ENCODE measurements at regions not wholly inside any gene's neighbourhood (a gene's known extent, or its start where the extent isn't known, plus 50 kb on each side); places are given as distances from the start of the nearest gene placed in this dataset.
"Not testable (repeated sequence)": the region's sequence is repeated elsewhere in the genome, so short reads cannot be mapped to it uniquely, and the experiment has no call there.

DNA sequence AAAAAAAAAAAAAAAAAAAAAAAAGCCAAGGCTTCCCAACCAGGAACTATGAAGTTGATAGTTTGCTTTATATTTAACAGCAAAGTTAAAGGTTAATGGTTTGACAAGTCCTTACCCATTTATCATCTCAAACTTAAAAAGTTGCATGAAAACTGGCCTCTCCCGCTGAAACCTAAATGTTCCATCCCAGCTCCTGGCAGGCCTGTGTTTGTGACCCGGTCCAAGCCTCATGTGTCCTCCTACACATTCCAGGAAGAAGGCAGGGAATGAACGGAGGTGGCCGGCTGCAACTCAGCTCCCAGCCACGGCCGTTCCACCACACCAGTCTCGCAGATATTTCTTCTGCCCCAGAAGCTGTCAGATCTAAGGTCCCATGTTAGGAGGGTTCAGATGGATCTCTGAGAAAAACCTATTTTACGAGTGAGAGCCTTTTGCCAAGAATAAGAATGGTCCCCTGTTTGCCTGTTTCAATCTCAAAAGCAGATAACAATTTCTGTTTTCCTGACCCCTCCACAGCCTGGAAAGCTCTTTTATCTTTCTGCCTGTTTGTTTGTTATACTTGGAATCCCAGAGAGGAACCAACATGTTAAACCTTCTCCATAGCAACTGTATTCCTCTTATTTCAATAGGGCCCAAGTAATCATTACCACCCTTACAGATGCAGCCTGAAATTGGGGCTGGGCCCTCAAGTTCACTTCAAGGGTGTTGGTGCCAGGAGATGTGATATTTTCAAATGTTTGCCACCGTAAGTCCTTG is 56.5 kb downstream of the KCTD12 start:
- DNase-seq (ENCODE audit: low read depth in 3 of 3, low spot score in 2 of 3): peak in 2 of 3 donors; percentile 36 to 40

DNA sequence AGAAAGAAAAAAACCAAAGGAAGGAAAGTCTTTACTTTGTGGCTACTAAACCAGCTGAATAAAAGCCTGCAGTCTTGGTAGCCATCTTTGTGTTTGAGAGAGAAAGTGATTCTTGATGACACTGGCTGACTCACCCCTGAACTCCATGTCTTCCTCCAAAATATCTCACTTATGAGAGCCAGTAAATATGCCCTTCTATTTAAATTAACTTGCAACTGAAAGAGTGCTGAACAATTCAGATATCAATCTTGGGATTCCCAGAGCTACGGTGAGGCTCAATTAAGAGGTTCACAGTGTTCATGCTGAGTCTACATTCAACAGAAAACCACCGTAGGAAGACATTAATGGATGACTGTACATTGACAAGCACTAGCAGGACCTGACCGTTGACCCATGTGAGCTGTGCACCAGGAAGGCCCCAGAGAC is 57.9 kb downstream of the KCTD12 start:
- DNase-seq (ENCODE audit: low read depth in 3 of 3, low spot score in 2 of 3): no peak

DNA sequence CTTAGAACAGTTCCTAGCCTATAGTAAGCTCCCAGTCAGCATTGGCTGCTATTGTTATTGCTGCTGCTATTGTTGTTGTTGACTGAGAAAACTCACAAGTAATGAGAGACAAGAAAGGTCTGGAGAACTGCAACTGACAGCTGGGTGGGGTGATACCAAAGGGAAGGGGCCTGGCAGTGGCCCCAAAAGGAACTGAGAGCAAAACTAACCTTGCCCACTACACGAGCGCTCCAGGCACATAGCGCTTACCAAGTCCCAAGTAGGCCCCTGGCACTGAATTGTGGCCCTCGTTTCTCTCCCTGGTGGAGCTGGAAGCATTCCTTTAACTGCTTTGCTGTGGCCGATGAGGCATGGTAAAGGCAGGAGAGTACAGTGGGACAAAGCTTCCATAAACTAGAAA is 59.7 kb downstream of the KCTD12 start:
- DNase-seq (ENCODE audit: low read depth in 3 of 3, low spot score in 2 of 3): no peak

DNA sequence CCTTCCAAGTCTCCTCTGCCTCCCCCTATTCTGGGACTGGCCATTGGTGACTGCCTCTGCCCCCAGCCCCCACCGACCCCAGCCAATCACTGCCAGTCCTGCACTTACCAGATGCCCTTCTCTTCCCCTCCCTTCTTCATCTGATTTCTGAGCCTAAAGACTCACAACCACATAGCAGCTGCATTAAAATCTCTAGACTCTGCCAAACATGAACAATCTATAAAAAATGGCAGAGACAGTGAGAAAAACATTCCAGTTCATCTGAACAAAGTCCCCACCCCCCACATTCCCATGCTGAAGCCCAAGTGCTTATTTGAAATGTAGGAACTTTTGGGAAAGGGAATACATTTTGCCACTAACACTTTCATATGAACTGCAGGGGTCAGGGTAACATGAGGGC is 60.8 kb downstream of the KCTD12 start:
- no peak for DNase-seq (ENCODE audit: low read depth in 3 of 3, low spot score in 2 of 3)

- DNase-seq (ENCODE audit: low read depth in 3 of 3, low spot score in 2 of 3): no peak
Measured at GRCh38 chr13:76823969-76824368, 62.2 kb downstream of the KCTD12 start.

- no peak for DNase-seq (ENCODE audit: low read depth in 3 of 3, low spot score in 2 of 3)
Measured at GRCh38 chr13:76822698-76823267, 63.4 kb downstream of the KCTD12 start.

DNA sequence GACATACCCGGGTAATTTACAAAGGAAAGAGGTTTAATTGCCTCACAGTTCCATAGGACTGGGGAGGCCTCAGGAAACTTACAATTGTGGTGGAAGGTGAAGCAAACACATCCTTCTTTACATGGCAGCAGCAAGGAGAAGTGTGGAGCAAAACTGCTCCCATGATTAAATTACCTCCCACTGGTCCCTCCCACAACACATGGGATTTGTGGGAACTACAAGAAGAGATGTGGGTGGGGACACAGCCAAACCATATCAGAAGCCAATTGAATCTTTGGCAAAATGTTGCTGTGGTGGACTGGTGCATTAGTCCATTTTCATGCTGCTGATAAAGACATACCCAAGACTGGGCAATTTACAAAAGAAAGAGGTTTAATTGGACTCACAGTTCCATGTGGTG is 65.0 kb downstream of the KCTD12 start:
- not testable (repeated sequence) for DNase-seq (ENCODE audit: low read depth in 3 of 3, low spot score in 2 of 3)

DNA sequence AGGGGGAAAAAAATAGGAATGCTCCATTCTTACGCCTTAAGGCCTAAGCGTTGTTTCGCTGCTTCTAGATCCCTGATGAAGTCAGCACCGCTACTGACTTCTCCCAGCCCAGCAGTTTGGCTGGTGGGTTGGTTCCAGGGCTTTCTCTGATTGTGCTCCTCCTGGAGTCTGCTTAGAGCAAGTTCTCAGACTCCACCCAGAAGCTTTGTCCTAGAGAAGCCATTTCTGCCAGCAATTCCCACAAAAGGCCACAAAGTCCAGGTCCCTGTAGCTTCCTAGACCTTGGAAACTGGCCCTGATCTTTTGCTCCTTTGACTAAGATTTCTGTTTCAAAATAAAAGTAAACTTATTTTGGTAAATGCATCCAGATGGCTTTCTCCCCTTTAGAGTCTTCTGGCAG is 65.4 kb downstream of the KCTD12 start:
- DNase-seq (ENCODE audit: low read depth in 3 of 3, low spot score in 2 of 3): no peak

GRCh38 chr13:76816394-76816793 is 69.8 kb downstream of the KCTD12 start:
- no peak for DNase-seq (ENCODE audit: low read depth in 3 of 3, low spot score in 2 of 3)

- no peak for DNase-seq (ENCODE audit: low read depth in 3 of 3, low spot score in 2 of 3)
Measured at GRCh38 chr13:76815344-76815743, 70.9 kb downstream of the KCTD12 start.

DNA sequence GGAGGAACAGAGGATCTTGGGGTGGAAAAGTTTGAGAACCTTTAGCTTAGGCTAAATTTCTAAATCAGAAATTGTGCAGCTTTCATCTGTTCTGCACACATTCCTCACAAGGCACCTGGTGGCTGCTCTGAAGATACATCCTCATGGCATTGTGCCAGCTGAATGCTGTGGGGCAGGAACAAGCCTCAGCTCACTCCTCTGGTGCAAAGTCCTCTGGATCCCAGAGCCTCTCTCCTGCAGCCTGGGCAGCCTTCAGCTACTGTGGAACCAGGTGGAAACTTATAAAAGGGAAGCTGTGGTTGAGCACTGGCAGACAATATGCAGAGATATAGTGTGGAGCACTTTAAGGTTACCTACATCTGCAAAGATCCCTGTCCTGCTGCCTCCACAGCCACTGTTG is 72.3 kb downstream of the KCTD12 start:
- DNase-seq (ENCODE audit: low read depth in 3 of 3, low spot score in 2 of 3): no peak

- DNase-seq (ENCODE audit: low read depth in 3 of 3, low spot score in 2 of 3): no peak
Measured at GRCh38 chr13:76813000-76813691, 73.1 kb downstream of the KCTD12 start.

GRCh38 chr13:76812206-76812897 is 73.9 kb downstream of the KCTD12 start:
- DNase-seq (ENCODE audit: low read depth in 3 of 3, low spot score in 2 of 3): no peak

GRCh38 chr13:76809389-76809788 is 76.8 kb downstream of the KCTD12 start:
- DNase-seq (ENCODE audit: low read depth in 3 of 3, low spot score in 2 of 3): no peak

DNA sequence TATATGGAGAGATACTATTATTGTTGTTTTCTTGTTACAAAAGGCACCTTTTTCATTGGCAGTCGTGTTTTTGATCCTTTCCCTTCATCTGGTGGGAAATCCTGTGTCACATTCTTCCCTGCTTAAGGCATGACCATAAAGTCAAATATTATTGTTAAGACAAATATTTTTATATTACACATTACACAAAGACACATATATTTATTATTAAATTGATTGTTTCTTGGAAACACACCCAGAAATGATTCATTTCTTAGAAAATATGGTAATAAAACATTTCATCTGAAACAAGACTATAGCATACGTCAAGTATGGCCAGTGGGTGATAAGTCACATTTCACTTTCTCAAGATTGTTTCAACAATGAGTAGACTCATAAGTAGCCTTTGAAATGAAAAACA is 77.3 kb downstream of the KCTD12 start:
- DNase-seq (ENCODE audit: low read depth in 3 of 3, low spot score in 2 of 3): no peak

DNA sequence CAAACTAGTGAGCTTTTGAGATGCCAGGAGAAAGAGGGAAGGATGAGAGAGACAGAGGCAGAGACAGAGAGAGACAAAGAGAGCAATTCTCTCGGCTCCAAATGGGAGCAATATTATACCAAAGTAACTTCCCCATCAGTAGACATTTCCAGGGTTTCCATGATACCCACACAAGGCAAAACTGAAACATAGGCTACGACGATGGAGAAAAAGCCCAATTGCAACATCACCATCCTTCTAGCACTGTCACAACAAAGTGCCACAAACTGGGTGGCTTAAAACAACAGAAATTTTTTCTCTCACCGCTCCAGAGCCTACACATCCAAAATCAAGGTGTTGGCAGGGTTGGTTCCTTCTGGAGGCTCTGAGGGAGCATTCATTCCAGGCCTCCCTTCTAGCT is 81.4 kb downstream of the KCTD12 start:
- no peak for DNase-seq (ENCODE audit: low read depth in 3 of 3, low spot score in 2 of 3)

DNA sequence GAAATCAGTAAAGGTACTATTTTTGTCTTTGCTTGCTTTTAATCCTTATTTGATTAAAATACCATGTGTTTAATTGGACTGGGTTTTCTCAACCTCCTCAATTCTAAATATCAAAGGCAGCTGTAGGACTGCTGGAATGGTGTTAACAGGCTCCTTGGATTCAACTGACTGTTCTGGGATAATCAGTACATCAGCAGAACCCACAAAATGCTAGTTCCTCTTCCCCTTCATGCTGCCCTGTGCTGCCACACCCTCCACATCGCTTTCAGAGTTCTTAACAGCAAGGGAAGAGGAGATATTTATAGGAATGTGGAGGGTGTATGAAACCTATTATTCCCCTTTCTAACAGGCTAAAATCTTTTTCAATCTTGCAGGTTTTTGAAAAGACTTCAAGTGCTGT is 82.4 kb downstream of the KCTD12 start:
- no peak for DNase-seq (ENCODE audit: low read depth in 3 of 3, low spot score in 2 of 3)

DNA sequence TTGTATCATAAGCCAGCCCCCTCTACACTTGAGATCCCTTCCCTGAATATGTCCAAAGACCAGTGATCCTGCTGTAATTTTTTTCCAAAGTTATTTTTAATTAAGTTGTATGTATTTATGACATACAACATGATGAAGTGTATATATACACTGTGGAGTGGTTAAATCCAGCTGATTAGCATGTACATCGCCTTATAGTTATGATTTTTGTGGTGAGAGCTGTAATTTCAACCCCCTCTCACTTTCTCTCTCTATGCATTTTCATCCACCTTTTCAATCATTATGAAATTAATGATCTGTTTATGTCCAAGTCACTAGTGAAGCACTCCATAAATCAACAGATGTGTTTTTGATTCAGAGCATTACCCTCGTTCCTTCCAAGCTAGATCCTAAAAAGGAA is 85.3 kb downstream of the KCTD12 start:
- DNase-seq (ENCODE audit: low read depth in 3 of 3, low spot score in 2 of 3): no peak

DNA sequence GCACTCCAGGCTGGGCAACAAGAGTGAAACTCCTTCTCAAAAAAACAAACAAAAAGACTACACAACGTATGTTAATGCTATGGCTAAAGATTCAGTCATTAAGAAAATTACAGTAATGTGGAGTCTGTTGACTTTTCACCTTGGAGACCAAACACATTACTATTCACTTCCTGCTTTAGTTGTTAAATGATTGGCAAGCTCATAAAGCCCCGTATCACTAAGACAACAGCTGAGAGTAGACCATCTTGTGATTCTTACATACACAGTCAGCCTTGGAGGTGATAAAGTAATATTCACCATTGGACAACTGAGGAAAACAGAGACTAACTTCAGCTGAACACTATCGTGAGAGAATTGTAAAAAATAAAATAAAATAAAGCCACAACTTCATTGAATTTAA is 86.5 kb downstream of the KCTD12 start:
- DNase-seq (ENCODE audit: low read depth in 3 of 3, low spot score in 2 of 3): no peak

DNA sequence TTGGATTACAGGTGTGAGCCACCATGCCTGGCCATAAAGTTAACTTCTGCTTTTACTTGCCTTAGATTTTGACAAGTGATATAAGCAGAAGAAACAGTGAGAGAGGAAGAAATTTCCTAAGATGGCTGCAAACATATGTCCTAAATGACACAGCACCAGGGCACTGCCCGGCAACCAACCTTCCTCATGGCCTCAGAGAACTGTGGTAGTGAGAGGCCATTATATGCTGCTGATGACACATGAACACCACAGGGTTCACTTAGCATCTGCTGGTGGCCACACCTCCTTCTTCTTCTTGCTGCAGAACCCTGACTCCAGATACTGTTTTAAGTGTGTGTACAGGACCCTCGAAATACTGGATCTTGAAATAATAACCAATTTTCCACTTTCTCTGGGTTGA is 88.2 kb downstream of the KCTD12 start:
- no peak for DNase-seq (ENCODE audit: low read depth in 3 of 3, low spot score in 2 of 3)

DNA sequence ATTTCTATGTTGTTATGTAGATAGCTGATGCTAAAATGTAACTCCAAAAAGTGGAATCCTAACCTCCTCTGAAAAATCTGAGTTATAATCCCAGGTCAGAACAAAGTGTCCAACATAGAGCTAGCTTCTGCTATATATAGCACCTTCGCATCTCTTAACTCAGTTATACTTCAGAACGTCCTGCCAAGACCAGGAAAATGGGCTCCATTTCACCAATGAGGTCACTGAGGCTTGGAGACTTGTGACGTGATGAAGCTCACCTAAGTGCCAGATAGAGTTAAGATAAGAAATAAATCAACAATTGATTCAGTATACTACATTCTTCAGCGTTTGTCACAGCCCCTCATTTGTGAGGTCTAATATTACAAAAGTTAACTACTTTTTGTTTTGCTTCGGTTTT is 88.8 kb downstream of the KCTD12 start:
- DNase-seq (ENCODE audit: low read depth in 3 of 3, low spot score in 2 of 3): no peak

GRCh38 chr13:76796851-76797250 is 89.4 kb downstream of the KCTD12 start:
- no peak for DNase-seq (ENCODE audit: low read depth in 3 of 3, low spot score in 2 of 3)
